Neural cell (in vitro differentiated cells): ENCODE measurements at regions not wholly inside any gene's neighbourhood (a gene's known extent, or its start where the extent isn't known, plus 50 kb on each side); places are given as distances from the start of the nearest gene placed in this dataset.

Experiments
- H2AFZ ChIP-seq: fragments of 200-600, 300-800 bp; sonication (generic), shearing (Covaris generic); 2 replicates; pipeline ENCODE4 v1.6.0; 2014; ENCODE audit warnings: low read depth, mild to moderate bottlenecking, antibody characterized with exemption, low read length, moderate library complexity
- H3F3A ChIP-seq: fragments of 200-600 bp; shearing (Covaris generic); 2 replicates; pipeline ENCODE4 v1.6.1; 2016; ENCODE audit warnings: mild to moderate bottlenecking, moderate library complexity, mixed read lengths, antibody characterized with exemption, low read length; ENCODE audit not compliant: insufficient read depth, poor library complexity, severe bottlenecking
- H3K27ac ChIP-seq: fragments of 200-600, 300-800 bp; sonication (generic), shearing (Covaris generic); 2 replicates; pipeline ENCODE4 v1.5.1; 2014; ENCODE audit warnings: mild to moderate bottlenecking, low read length, moderate library complexity
- H3K27me3 ChIP-seq: fragments of 300-800, 200-600 bp; sonication (generic), shearing (Covaris generic); 2 replicates; pipeline ENCODE4 v1.6.0; 2014; ENCODE audit warnings: mild to moderate bottlenecking, low read depth, low read length, moderate library complexity; ENCODE audit not compliant: insufficient read depth
- H3K36me3 ChIP-seq: fragments of 300-800, 200-600 bp; sonication (generic), shearing (Covaris generic); 2 replicates; pipeline ENCODE4 v1.5.1; 2014; ENCODE audit warnings: mild to moderate bottlenecking, antibody characterized with exemption, low read length, moderate library complexity; ENCODE audit not compliant: insufficient read depth
- H3K4me2 ChIP-seq: fragments of 300-800, 200-600 bp; sonication (generic), shearing (Covaris generic); 2 replicates; pipeline ENCODE4 v1.6.0; 2014; ENCODE audit warnings: mild to moderate bottlenecking, low read length
- H3K4me3 ChIP-seq: fragments of 300-800, 200-600 bp; sonication (generic), shearing (Covaris generic); 2 replicates; pipeline ENCODE4 v1.5.1; 2014; ENCODE audit warnings: mild to moderate bottlenecking, low read length, moderate library complexity
- H3K79me2 ChIP-seq: fragments of 200-600 bp; shearing (Covaris generic); replicated peaks from 2 replicates; pipeline ENCODE4 v1.6.0; 2014; ENCODE audit warnings: mild to moderate bottlenecking, low read length, moderate library complexity; ENCODE audit not compliant: insufficient read depth
- H3K9ac ChIP-seq: fragments of 300-800, 200-600 bp; sonication (generic), shearing (Covaris generic); 2 replicates; pipeline ENCODE4 v1.6.1; 2016; ENCODE audit warnings: mild to moderate bottlenecking, low read length, mixed read lengths
- H3K9me2 ChIP-seq: fragments of 200-600 bp; shearing (Covaris generic); 2 replicates; pipeline ENCODE4 v1.6.1; 2016; ENCODE audit warnings: mild to moderate bottlenecking, low read length, mixed read lengths; ENCODE audit not compliant: insufficient read depth
- H3K9me3 ChIP-seq: fragments of 200-600, 300-800 bp; sonication (generic), shearing (Covaris generic); 2 replicates; pipeline ENCODE4 v1.6.1; 2016; ENCODE audit warnings: mild to moderate bottlenecking, mixed run types, low read length, moderate library complexity, mixed read lengths
- H4K20me1 ChIP-seq: fragments of 200-600 bp; shearing (Covaris generic); 2 replicates; pipeline ENCODE4 v1.6.1; 2016; ENCODE audit warnings: mild to moderate bottlenecking, mixed run types; ENCODE audit not compliant: insufficient read depth
- EP300 ChIP-seq: fragments of 450-650 bp; conservative IDR thresholded peaks from 2 replicates; pipeline ENCODE4 v1.6.1; 2014; ENCODE audit warnings: antibody characterized with exemption, mild to moderate bottlenecking, moderate library complexity; ENCODE audit not compliant: poor library complexity, severe bottlenecking
- POLR2AphosphoS5 ChIP-seq: IDR thresholded peaks from 2 replicates; pipeline ENCODE4 v1.6.1; 2012
- RAD21 ChIP-seq: fragments of 450-650 bp; conservative IDR thresholded peaks from 2 replicates; pipeline ENCODE4 v1.6.1; 2014; ENCODE audit warnings: antibody characterized with exemption, mild to moderate bottlenecking, moderate library complexity
- SMC3 ChIP-seq: fragments of 450-650 bp; conservative IDR thresholded peaks from 2 replicates; pipeline ENCODE4 v1.6.1; 2014; ENCODE audit warnings: antibody characterized with exemption, mild to moderate bottlenecking, moderate library complexity; ENCODE audit not compliant: poor library complexity
- TF ChIP-seq, protein P1 (sequence below): fragments of 450-650 bp; IDR thresholded peaks from 2 replicates; pipeline ENCODE4 v1.5.1; 2014; ENCODE audit warnings: antibody characterized with exemption, mild to moderate bottlenecking, moderate library complexity; ENCODE audit not compliant: poor library complexity, severe bottlenecking
- TF ChIP-seq, protein P2 (sequence below): IDR thresholded peaks from 2 replicates; pipeline ENCODE4 v1.6.1; 2012; ENCODE audit warnings: borderline replicate concordance

DNA sequence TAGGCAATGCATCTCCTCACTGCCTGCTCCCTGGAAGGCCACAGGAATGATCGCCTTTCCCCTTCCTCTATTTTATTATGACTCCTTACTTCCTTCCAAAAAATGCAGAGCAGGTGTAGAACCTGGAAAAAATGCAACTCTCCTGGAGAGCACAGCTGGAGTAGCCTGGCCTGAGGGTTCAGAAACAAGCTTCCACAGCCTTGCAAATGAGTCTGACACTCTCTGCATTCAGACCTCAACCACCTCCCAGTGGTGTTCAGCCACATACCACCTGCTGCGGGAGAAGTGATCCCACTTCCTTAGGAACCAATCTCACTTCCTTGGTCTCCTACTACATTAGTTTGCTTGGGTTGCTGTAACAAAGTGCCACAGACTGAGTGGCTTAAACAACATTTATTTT is 368.1 kb upstream of the NOCT start:
- no peak for TF ChIP-seq EP300
- no peak for TF ChIP-seq SMC3
- H3K4me2 ChIP-seq = no peak overlapping the region
- H3K4me3 ChIP-seq = no peak overlapping the region
- H2AFZ ChIP-seq = no peak overlapping the region
- no peak overlapping the region for H3K9ac ChIP-seq
- H3K9me2 ChIP-seq = no peaks in the 10 kb centered on the region
- H4K20me1 ChIP-seq = no peaks in the 10 kb centered on the region
- no peaks in the 10 kb centered on the region for H3F3A ChIP-seq
- no peaks in the 10 kb centered on the region for H3K79me2 ChIP-seq
- H3K9me3 ChIP-seq = no peaks in the 10 kb centered on the region
- no peaks in the 10 kb centered on the region for H3K27me3 ChIP-seq
- H3K36me3 ChIP-seq = no peaks in the 10 kb centered on the region
- no peak overlapping the region for H3K27ac ChIP-seq

DNA sequence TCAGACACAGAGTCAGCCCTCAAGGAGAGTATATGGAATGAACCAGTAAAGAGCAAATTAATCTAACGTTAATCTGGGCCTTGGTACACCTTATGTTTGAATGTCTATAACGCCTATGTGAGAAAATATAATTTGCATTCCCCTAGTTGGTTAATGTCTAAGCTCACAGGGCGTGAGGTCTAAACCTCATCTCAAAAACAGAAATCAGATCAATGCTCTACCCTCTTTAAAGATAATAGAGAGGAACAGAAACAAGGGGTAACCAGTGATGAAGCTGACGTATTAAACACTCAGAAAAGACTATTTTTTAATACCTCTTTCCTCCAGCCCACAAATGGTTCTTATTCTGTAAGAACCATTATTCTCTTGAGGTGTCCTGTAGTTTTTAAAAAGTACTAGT is 369.2 kb upstream of the NOCT start:
- Histone ChIP-seq H3F3A (no peaks in the 10 kb centered on the region), H3K4me3 (no peak overlapping the region), H3K9ac (no peak overlapping the region), H4K20me1 (no peaks in the 10 kb centered on the region), H3K4me2 (no peak overlapping the region), H3K27me3 (no peaks in the 10 kb centered on the region), H2AFZ (no peak overlapping the region), H3K36me3 (no peaks in the 10 kb centered on the region), H3K27ac (no peak overlapping the region), H3K79me2 (no peaks in the 10 kb centered on the region), H3K9me2 (no peaks in the 10 kb centered on the region), H3K9me3 (no peaks in the 10 kb centered on the region)
- TF ChIP-seq, protein P1, sequence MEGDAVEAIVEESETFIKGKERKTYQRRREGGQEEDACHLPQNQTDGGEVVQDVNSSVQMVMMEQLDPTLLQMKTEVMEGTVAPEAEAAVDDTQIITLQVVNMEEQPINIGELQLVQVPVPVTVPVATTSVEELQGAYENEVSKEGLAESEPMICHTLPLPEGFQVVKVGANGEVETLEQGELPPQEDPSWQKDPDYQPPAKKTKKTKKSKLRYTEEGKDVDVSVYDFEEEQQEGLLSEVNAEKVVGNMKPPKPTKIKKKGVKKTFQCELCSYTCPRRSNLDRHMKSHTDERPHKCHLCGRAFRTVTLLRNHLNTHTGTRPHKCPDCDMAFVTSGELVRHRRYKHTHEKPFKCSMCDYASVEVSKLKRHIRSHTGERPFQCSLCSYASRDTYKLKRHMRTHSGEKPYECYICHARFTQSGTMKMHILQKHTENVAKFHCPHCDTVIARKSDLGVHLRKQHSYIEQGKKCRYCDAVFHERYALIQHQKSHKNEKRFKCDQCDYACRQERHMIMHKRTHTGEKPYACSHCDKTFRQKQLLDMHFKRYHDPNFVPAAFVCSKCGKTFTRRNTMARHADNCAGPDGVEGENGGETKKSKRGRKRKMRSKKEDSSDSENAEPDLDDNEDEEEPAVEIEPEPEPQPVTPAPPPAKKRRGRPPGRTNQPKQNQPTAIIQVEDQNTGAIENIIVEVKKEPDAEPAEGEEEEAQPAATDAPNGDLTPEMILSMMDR = no peak
- TF ChIP-seq, protein P2, sequence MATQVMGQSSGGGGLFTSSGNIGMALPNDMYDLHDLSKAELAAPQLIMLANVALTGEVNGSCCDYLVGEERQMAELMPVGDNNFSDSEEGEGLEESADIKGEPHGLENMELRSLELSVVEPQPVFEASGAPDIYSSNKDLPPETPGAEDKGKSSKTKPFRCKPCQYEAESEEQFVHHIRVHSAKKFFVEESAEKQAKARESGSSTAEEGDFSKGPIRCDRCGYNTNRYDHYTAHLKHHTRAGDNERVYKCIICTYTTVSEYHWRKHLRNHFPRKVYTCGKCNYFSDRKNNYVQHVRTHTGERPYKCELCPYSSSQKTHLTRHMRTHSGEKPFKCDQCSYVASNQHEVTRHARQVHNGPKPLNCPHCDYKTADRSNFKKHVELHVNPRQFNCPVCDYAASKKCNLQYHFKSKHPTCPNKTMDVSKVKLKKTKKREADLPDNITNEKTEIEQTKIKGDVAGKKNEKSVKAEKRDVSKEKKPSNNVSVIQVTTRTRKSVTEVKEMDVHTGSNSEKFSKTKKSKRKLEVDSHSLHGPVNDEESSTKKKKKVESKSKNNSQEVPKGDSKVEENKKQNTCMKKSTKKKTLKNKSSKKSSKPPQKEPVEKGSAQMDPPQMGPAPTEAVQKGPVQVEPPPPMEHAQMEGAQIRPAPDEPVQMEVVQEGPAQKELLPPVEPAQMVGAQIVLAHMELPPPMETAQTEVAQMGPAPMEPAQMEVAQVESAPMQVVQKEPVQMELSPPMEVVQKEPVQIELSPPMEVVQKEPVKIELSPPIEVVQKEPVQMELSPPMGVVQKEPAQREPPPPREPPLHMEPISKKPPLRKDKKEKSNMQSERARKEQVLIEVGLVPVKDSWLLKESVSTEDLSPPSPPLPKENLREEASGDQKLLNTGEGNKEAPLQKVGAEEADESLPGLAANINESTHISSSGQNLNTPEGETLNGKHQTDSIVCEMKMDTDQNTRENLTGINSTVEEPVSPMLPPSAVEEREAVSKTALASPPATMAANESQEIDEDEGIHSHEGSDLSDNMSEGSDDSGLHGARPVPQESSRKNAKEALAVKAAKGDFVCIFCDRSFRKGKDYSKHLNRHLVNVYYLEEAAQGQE = no peak

GRCh38 chr4:138645289-138645688 is 370.3 kb upstream of the NOCT start:
- Histone ChIP-seq H3K36me3 (no peaks in the 10 kb centered on the region), H3K79me2 (no peaks in the 10 kb centered on the region), H3F3A (no peaks in the 10 kb centered on the region), H3K9ac (no peak overlapping the region), H3K9me3 (no peaks in the 10 kb centered on the region), H3K9me2 (no peaks in the 10 kb centered on the region), H2AFZ (no peak overlapping the region), H3K4me2 (no peak overlapping the region), H3K27ac (no peak overlapping the region), H3K27me3 (no peaks in the 10 kb centered on the region), H3K4me3 (no peak overlapping the region), H4K20me1 (no peaks in the 10 kb centered on the region)
- TF ChIP-seq, protein P2 = no peak
- TF ChIP-seq SMC3 (no peak), POLR2AphosphoS5 (no peak), EP300 (no peak), RAD21 (no peak)
- TF ChIP-seq, protein P1 = no peak
